Heart left ventricle (tissue), 16 donors: ENCODE measurements at regions not wholly inside any gene's neighbourhood (a gene's known extent, or its start where the extent isn't known, plus 50 kb on each side); places are given as distances from the start of the nearest gene placed in this dataset.

ENCODE experiments used
- ATAC-seq, 4 donors: fragments of 200-7000 bp; cut with Tn5 transposase; one replicate each; pipeline ENCODE4 v1.9.1; 2020 to 2022; ENCODE audit warnings: moderate library complexity in 4 of 4, mild to moderate bottlenecking in 3 of 4, moderate number of reproducible peaks in 1 of 4
- DNase-seq, 5 donors: peaks; one replicate each; pipeline ENCODE4 v3.0.0-alpha.2; 2020
- H3K27ac ChIP-seq, 12 donors: fragments of 200-600 bp; sonication (generic) in 4 of 12; one replicate each; pipeline versions ENCODE4 v1.5.0 to v1.8.0; 2016 to 2022; ENCODE audit warnings: mild to moderate bottlenecking in 2 of 12
- H3K27me3 ChIP-seq, 9 donors: fragments of 200-600 bp; sonication (generic) in 2 of 9; one replicate each; pipeline versions ENCODE4 v1.5.1 to v1.8.0; 2016 to 2022; ENCODE audit warnings: mild to moderate bottlenecking in 3 of 9
- H3K36me3 ChIP-seq, 9 donors: fragments of 200-600 bp; sonication (generic) in 2 of 9; one replicate each; pipeline versions ENCODE4 v1.5.0 to v1.8.0; 2018 to 2022; ENCODE audit warnings: mild to moderate bottlenecking in 2 of 9
- H3K4me1 ChIP-seq, 12 donors: fragments of 200-600 bp; sonication (generic) in 4 of 12; one replicate each; pipeline versions ENCODE4 v1.5.0 to v1.8.0; 2016 to 2022; ENCODE audit warnings: mild to moderate bottlenecking in 3 of 12
- H3K4me3 ChIP-seq, 12 donors: fragments of 200-600 bp; sonication (generic) in 4 of 12; one replicate each; pipeline versions ENCODE4 v1.5.0 to v1.8.0; 2017 to 2022; ENCODE audit warnings: mild to moderate bottlenecking in 9 of 12, moderate library complexity in 4 of 12
- H3K9me3 ChIP-seq, 12 donors: fragments of 200-600 bp; sonication (generic) in 4 of 12; one replicate each; pipeline versions ENCODE4 v1.5.0 to v1.8.0; 2016 to 2022; ENCODE audit warnings: mild to moderate bottlenecking in 1 of 12
- POLR2A ChIP-seq, 2 donors: fragments of 450-650 bp; IDR thresholded peaks; one replicate each; pipeline ENCODE4 v1.6.1; 2017; ENCODE audit warnings: antibody characterized with exemption in 2 of 2, mild to moderate bottlenecking in 2 of 2, moderate library complexity in 2 of 2
- WGBS, 4 donors: extraction: QIAGEN DNeasy Blood & Tissue Kit in 2 of 4; methylation state at CpG; one replicate each; pipeline versions ENCODE4 v1.1.5 to v1.1.7; 2013 to 2018; 5-methylcytosine and 5-hydroxymethylcytosine counted together
- intact Hi-C, 10 donors: fragments of 100-400 bp; cut with DNase I; formaldehyde crosslinking; loops; one replicate each; pipeline versions ENCODE4 v1.11.1 to v1.14.2; 2022
- TF ChIP-seq, protein P1 (sequence below), 12 donors: fragments of 200-600 bp; sonication (generic) in 4 of 12; IDR thresholded peaks; one replicate each; pipeline versions ENCODE4 v1.5.0 to v1.8.0; 2018 to 2022; ENCODE audit warnings: antibody characterized with exemption in 12 of 12, mild to moderate bottlenecking in 5 of 12
- donor health status: ischemic (EF 13 %, LVEDD 7.1; RV severe dilation, severe dysfunction).
- donor health status: healthy with polysubstance abuse.
- donor health status: DM: no; HTN: yes; CAD: no.
- donor health status: DM: no; HTN: no; CAD: no.
- donor health status: ischemic (EF 25% LVEDD 6.9; RV normal size, moderate dysfunction).
- donor health status: ischemic (EF 25% LVEDD 5.7; RV mildly dilated, moderate dysfunction).
- donor health status: healthy.
- donor health status: DM: yes; HTN: yes; CAD: no.
- donor health status: ischemic (EF 35%, LVEDD 5.7; RV mildly dilated, moderate dysfunction).
- donor health status: nonischemic (EF 11% LVEDD 7.7; RV severe dilation, severe dysfunction).
- donor health status: DM: yes; HTN: yes; CAD: no.
- donor health status: PGD.
- donor health status: ischemic (EF 29% LVEDD 5.4; RV normal size, mild dysfunction).
- donor health status: nonischemic (EF 23%, LVEDD 6.1; RV moderate dilation, normal function).

GRCh38 chr13:89965252-89965651, 1382.2 kb upstream of the MIR17HG start:
- 73 to 87% (median 81%) methylated on average over 1 of the region's 1 CpG for WGBS, 4 donors
- H3K4me3 ChIP-seq: no peak overlapping the region
- TF ChIP-seq, protein P1, sequence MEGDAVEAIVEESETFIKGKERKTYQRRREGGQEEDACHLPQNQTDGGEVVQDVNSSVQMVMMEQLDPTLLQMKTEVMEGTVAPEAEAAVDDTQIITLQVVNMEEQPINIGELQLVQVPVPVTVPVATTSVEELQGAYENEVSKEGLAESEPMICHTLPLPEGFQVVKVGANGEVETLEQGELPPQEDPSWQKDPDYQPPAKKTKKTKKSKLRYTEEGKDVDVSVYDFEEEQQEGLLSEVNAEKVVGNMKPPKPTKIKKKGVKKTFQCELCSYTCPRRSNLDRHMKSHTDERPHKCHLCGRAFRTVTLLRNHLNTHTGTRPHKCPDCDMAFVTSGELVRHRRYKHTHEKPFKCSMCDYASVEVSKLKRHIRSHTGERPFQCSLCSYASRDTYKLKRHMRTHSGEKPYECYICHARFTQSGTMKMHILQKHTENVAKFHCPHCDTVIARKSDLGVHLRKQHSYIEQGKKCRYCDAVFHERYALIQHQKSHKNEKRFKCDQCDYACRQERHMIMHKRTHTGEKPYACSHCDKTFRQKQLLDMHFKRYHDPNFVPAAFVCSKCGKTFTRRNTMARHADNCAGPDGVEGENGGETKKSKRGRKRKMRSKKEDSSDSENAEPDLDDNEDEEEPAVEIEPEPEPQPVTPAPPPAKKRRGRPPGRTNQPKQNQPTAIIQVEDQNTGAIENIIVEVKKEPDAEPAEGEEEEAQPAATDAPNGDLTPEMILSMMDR (IDR thresholded peaks at IDR 0.05): no peak
- no peak for TF ChIP-seq POLR2A (IDR thresholded peaks at IDR 0.05)

DNA sequence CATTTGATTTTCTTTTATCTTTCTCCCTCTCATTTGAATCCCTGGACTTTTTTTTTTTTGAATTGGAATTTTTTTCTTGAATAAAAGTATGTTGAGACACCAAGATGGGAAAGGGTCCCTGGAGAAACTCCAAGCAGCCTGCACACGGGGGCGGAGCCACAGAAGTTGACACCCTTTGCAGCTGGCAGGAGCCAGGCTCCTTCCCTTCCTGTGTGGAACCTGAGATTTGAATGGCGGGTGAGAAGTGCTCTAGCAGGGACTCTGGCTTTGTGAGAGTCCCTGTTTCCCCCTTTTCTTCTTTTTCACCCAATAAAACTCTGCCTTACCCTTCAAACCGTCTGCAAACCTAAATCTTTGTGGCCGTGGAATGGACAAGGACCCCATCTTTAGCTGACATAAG, 1381.0 kb upstream of the MIR17HG start:
- Histone ChIP-seq H3K9me3 (peaks cover 0 to 3% (median 0%) of the 10 kb centered on the region in 12 donors), H3K27ac (no peak overlapping the region), H3K36me3 (no peaks in the 10 kb centered on the region), H3K27me3 (no peaks in the 10 kb centered on the region), H3K4me3 (no peak overlapping the region), H3K4me1 (no peaks in the 10 kb centered on the region)
- ATAC-seq: no peak
- 70 to 79% (median 72%) methylated on average over 5 of the region's 5 CpGs for WGBS, 4 donors
- TF ChIP-seq, protein P1 (IDR thresholded peaks at IDR 0.05): no peak
- no peak for TF ChIP-seq POLR2A (IDR thresholded peaks at IDR 0.05)
- DNase-seq: no peak
- intact Hi-C loops: no loop called here

More at GRCh38 chr13:89965252-89965651, 1382.2 kb upstream of the MIR17HG start:
- no peaks in the 10 kb centered on the region for H3K9me3 ChIP-seq
- intact Hi-C loops: no loop called here
- ATAC-seq: no peak
- no peaks in the 10 kb centered on the region for H3K27me3 ChIP-seq
- no peak for DNase-seq
- H3K4me1 ChIP-seq: no peaks in the 10 kb centered on the region
- no peak overlapping the region for H3K27ac ChIP-seq
- no peaks in the 10 kb centered on the region for H3K36me3 ChIP-seq

DNA sequence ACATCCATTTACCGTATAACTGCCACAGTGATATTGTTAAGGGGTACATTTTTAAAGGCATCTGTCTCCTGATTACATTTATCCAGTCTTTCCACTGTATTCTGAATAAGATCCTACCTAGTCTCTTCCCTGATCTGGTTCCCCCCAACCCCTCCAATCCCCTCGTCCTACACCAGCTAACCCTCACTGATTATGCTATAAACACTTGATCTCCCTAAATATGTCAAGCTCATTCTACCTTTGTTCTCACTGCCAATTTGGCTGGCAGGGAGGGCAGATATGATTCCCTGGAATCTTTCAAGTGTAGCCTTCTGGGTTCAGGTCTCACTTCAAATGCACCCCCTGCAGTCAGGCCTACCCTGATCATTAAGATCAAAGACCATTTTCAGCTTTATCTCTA, 1379.8 kb upstream of the MIR17HG start:
- 67 to 71% (median 70%) methylated on average over 2 of the region's 2 CpGs for WGBS, 4 donors
- intact Hi-C loops: no loop called here
- H3K27me3 ChIP-seq: no peaks in the 10 kb centered on the region
- peaks cover 0 to 5% (median 0%) of the 10 kb centered on the region in 12 donors for H3K9me3 ChIP-seq
- no peaks in the 10 kb centered on the region for H3K4me1 ChIP-seq
- DNase-seq (no peak), ATAC-seq (no peak)
- no peak overlapping the region for H3K27ac ChIP-seq
- no peaks in the 10 kb centered on the region for H3K36me3 ChIP-seq
- TF ChIP-seq, protein P1 (IDR thresholded peaks at IDR 0.05): no peak
- TF ChIP-seq POLR2A (IDR thresholded peaks at IDR 0.05): no peak
- H3K4me3 ChIP-seq: no peak overlapping the region

DNA sequence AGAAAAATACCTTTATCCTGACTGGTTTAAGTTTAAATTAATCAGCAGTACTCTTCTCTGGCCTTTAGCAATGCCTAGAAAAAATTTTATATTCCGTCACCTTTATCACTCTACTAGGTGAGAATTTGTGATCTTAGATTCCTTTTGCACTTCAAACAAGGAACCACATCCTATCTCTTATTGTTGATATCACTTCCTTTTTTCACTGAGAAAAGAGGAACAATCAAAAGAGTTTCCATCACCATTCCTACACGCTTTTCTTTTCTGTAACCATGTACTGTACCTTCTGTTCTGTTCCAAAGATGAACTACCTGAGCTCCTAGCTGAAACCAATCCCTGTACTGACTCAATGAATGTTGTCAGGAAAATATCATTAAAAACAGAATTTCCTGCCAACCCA, 1379.0 kb upstream of the MIR17HG start:
- intact Hi-C loops: no loop called here
- WGBS, 4 donors: 28 to 33% (median 30%) methylated on average over 2 of the region's 2 CpGs
- H3K9me3 ChIP-seq: peaks cover 0 to 5% (median 0%) of the 10 kb centered on the region in 12 donors
- H3K4me3 ChIP-seq: no peak overlapping the region
- TF ChIP-seq POLR2A (IDR thresholded peaks at IDR 0.05): no peak
- TF ChIP-seq, protein P1 (IDR thresholded peaks at IDR 0.05): no peak
- H3K36me3 ChIP-seq: no peaks in the 10 kb centered on the region
- H3K27me3 ChIP-seq: no peaks in the 10 kb centered on the region
- no peak for ATAC-seq
- no peaks in the 10 kb centered on the region for H3K4me1 ChIP-seq
- DNase-seq: no peak
- H3K27ac ChIP-seq: no peak overlapping the region
